ENCODE measurements at regions not wholly inside any gene's neighbourhood (a gene's known extent, or its start where the extent isn't known, plus 50 kb on each side); places are given as distances from the start of the nearest gene placed in this dataset.

DNA sequence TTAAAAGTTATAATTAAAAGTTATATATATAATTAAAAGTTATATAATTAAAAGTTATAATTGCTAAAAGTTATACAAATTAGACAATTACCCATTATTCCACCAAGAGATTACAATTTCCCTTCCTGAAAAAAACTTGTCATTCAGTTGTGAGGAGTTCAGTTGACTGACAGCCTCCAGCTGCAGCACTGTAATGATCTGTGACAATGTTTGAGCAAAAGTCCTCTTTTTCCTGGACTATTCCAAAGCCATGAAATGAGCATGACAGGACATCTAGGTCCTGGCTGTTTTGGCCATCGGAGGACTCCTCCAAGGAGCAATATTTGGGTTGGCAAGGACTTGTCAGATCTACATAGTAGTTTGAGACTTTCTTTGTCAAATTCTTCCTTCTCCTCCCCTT lies 258.7 kb upstream of the EDNRB start:
- ATAC-seq = no peak
- no peaks in the 10 kb centered on the region for H3K27me3 ChIP-seq
- DNase-seq = no peak
- H3K4me1 ChIP-seq = no peaks in the 10 kb centered on the region
- TF ChIP-seq, protein P1, sequence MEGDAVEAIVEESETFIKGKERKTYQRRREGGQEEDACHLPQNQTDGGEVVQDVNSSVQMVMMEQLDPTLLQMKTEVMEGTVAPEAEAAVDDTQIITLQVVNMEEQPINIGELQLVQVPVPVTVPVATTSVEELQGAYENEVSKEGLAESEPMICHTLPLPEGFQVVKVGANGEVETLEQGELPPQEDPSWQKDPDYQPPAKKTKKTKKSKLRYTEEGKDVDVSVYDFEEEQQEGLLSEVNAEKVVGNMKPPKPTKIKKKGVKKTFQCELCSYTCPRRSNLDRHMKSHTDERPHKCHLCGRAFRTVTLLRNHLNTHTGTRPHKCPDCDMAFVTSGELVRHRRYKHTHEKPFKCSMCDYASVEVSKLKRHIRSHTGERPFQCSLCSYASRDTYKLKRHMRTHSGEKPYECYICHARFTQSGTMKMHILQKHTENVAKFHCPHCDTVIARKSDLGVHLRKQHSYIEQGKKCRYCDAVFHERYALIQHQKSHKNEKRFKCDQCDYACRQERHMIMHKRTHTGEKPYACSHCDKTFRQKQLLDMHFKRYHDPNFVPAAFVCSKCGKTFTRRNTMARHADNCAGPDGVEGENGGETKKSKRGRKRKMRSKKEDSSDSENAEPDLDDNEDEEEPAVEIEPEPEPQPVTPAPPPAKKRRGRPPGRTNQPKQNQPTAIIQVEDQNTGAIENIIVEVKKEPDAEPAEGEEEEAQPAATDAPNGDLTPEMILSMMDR (IDR thresholded peaks at IDR 0.05) = no peak
- H3K9me3 ChIP-seq = no peaks in the 10 kb centered on the region
- H3K4me3 ChIP-seq = no peak overlapping the region
- H3K27ac ChIP-seq = no peak overlapping the region
- intact Hi-C loops (cut with DNase I) = no loop called here
- no peaks in the 10 kb centered on the region for H3K36me3 ChIP-seq

DNA sequence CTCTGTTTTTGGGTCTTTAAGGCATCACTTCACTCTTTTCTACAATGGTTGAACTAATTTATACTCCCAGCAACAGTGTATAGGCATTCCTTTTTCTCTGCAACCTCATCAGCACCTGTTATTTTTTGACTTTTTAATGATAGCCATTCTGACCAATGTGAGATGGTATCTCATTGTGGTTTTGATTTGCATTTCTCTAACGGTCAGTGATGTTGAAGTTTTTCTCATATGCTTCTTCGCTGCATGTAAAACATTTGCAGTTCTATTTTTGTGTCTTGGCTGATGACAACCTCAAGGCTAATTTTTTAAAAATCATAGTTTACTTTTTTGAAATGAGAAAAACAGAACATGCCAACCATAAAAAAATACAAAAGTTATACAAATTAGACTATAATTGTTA lies 258.2 kb upstream of the EDNRB start:
- H3K27me3 ChIP-seq = no peaks in the 10 kb centered on the region
- H3K27ac ChIP-seq = no peak overlapping the region
- intact Hi-C loops (cut with DNase I) = no loop called here
- TF ChIP-seq, protein P1 (IDR thresholded peaks at IDR 0.05) = no peak
- no peak overlapping the region for H3K4me3 ChIP-seq
- DNase-seq = no peak
- no peaks in the 10 kb centered on the region for H3K36me3 ChIP-seq
- ATAC-seq = no peak
- H3K9me3 ChIP-seq = no peaks in the 10 kb centered on the region
- H3K4me1 ChIP-seq = no peaks in the 10 kb centered on the region

DNA sequence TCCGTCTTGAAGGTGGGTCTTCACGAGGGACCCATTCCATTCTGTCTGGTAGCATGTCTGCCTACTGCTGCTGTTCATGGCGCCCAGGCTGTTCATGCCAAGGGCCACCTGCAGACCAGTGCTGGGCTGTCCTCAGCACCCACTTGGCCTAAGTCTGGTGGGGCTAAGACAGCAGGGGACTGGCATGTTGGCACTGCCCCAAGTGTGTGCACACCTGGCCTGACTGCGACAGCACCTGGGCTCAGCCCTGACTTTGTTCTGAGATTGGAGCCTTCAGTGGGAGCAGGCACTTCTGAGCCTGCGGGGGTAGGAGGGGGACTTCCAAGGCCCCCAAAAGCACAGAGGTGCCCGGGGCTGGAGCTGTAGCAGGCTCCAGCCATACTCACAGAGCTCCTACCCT lies 250.8 kb upstream of the EDNRB start:
- Histone ChIP-seq H3K27ac (no peak overlapping the region), H3K4me1 (no peaks in the 10 kb centered on the region), H3K9me3 (peaks cover 4 to 12% of the 10 kb centered on the region in 2 donors), H3K36me3 (no peaks in the 10 kb centered on the region), H3K4me3 (no peak overlapping the region), H3K27me3 (no peaks in the 10 kb centered on the region)
- TF ChIP-seq, protein P1 (IDR thresholded peaks at IDR 0.05) = no peak
- no peak for ATAC-seq
- DNase-seq = peak in 1 of 4 donors; percentile 34
- intact Hi-C loops (cut with DNase I) = no loop called here

DNA sequence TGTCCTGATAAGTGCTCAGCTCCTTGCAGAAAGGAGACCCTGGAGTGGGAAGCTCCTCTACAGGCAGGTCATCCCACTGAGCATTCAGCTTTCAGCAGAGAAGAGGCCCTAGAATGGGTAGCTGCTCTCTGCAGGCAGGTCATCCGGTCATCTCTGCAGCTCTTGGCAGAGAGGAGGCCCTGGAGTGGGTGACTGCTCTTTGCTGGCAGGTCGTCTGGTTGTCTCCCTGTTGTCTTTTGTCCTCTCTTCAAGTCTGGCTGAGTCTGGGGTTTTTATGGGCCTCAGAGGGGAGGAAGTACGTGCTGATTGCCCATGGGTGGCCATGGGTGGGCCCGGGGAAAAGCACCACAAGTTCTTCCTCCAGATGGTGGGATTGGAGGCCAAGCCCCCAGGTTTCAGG lies 250.3 kb upstream of the EDNRB start:
- no peak overlapping the region for H3K4me3 ChIP-seq
- H3K27ac ChIP-seq = no peak overlapping the region
- ATAC-seq (no peak), DNase-seq (peak in 1 of 4 donors; percentile 16)
- TF ChIP-seq, protein P1 (IDR thresholded peaks at IDR 0.05) = no peak
- H3K36me3 ChIP-seq = no peaks in the 10 kb centered on the region
- intact Hi-C loops (cut with DNase I) = no loop called here
- peaks cover 4 to 12% of the 10 kb centered on the region in 2 donors for H3K9me3 ChIP-seq
- no peaks in the 10 kb centered on the region for H3K27me3 ChIP-seq
- no peaks in the 10 kb centered on the region for H3K4me1 ChIP-seq

DNA sequence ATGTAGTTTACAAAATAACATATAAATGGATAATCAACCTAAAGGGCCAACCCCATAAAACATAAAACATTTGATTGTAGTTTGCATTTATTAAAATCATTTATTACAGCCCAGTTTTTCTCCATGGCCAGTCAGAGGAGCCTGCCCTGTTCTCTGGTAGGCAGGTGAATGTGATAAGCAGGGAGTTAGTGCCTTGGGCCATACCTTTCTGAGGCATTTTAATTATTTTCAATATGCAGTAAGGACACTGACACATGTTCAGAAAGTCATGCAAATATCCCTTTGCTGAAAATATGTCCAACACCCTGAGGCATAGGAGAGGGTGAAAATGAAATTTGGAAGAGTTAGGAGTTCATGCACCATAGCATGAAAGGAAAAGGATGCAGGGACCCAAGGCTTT lies 242.6 kb upstream of the EDNRB start:
- Histone ChIP-seq H3K4me1 (no peaks in the 10 kb centered on the region), H3K27me3 (no peaks in the 10 kb centered on the region), H3K36me3 (no peaks in the 10 kb centered on the region), H3K4me3 (no peak overlapping the region), H3K9me3 (no peaks in the 10 kb centered on the region), H3K27ac (no peak overlapping the region)
- TF ChIP-seq, protein P1 (IDR thresholded peaks at IDR 0.05) = no peak
- intact Hi-C loops (cut with DNase I) = no loop called here
- ATAC-seq (no peak), DNase-seq (no peak)
